Urinary bladder (tissue), 3 donors: ENCODE measurements at regions not wholly inside any gene's neighbourhood (a gene's known extent, or its start where the extent isn't known, plus 50 kb on each side); places are given as distances from the start of the nearest gene placed in this dataset.
"Not testable (repeated sequence)": the region's sequence is repeated elsewhere in the genome, so short reads cannot be mapped to it uniquely, and the experiment has no call there.

ENCODE experiments used
- DNase-seq: peaks from one replicate; pipeline ENCODE4 v3.0.0-alpha.2; 2015; ENCODE audit errors: extremely low spot score
- H3K27ac ChIP-seq: one replicate; pipeline ENCODE4 v1.5.1; 2013; ENCODE audit warnings: low read depth, mild to moderate bottlenecking, moderate library complexity
- H3K36me3 ChIP-seq: one replicate; pipeline ENCODE4 v1.6.1; 2013; ENCODE audit warnings: mild to moderate bottlenecking, moderate library complexity; ENCODE audit not compliant: insufficient read depth
- H3K4me1 ChIP-seq: one replicate; pipeline ENCODE4 v1.6.1; 2013; ENCODE audit warnings: mild to moderate bottlenecking, moderate library complexity; ENCODE audit not compliant: insufficient read depth
- H3K4me3 ChIP-seq: one replicate; pipeline ENCODE4 v1.5.1; 2013; ENCODE audit warnings: low read depth, low read length
- WGBS: extraction: QIAGEN DNeasy Blood & Tissue Kit; methylation state at CpG from one replicate; pipeline ENCODE4 v1.1.7; 2013; 5-methylcytosine and 5-hydroxymethylcytosine counted together
- donor health status: healthy with polysubstance abuse.
- donor health status: healthy.

- H3K27ac ChIP-seq = no peak overlapping the region
- H3K4me1 ChIP-seq = no peaks in the 10 kb centered on the region
- WGBS = 71% methylated on average over 3 of the region's 3 CpGs
- no peaks in the 10 kb centered on the region for H3K36me3 ChIP-seq
- no peak overlapping the region for H3K4me3 ChIP-seq
- no peak for DNase-seq
Measured at GRCh38 chr3:64801856-64802255, 114.1 kb upstream of the ADAMTS9 start.

- no peak overlapping the region for H3K27ac ChIP-seq
- H3K4me1 ChIP-seq = no peaks in the 10 kb centered on the region
- DNase-seq = no peak
- WGBS = 87% methylated on average over 8 of the region's 8 CpGs
- H3K4me3 ChIP-seq = no peak overlapping the region
- no peaks in the 10 kb centered on the region for H3K36me3 ChIP-seq
Measured at GRCh38 chr3:64799606-64800005, 111.8 kb upstream of the ADAMTS9 start.

GRCh38 chr3:64798316-64798715, 110.5 kb upstream of the ADAMTS9 start:
- no peak for DNase-seq
- Histone ChIP-seq H3K4me1 (no peaks in the 10 kb centered on the region), H3K36me3 (no peaks in the 10 kb centered on the region), H3K27ac (no peak overlapping the region), H3K4me3 (no peak overlapping the region)
- 87% methylated on average over 5 of the region's 5 CpGs for WGBS

- no peak overlapping the region for H3K27ac ChIP-seq
Measured at GRCh38 chr3:64796607-64797399, 109.0 kb upstream of the ADAMTS9 start.

GRCh38 chr3:64792445-64792844, 104.6 kb upstream of the ADAMTS9 start:
- Histone ChIP-seq H3K27ac (no peak overlapping the region), H3K4me1 (no peaks in the 10 kb centered on the region), H3K4me3 (no peak overlapping the region), H3K36me3 (no peaks in the 10 kb centered on the region)
- DNase-seq = no peak
- WGBS = 73% methylated on average over 3 of the region's 3 CpGs

More at GRCh38 chr3:64796607-64797399, 109.0 kb upstream of the ADAMTS9 start:
- WGBS = 82% methylated on average over 7 of the region's 7 CpGs
- no peaks in the 10 kb centered on the region for H3K36me3 ChIP-seq
- DNase-seq = no peak
- H3K4me3 ChIP-seq = no peak overlapping the region
- H3K4me1 ChIP-seq = no peaks in the 10 kb centered on the region

- no peak overlapping the region for H3K27ac ChIP-seq
- no peak for DNase-seq
- WGBS = 96% methylated on average over 4 of the region's 4 CpGs
- H3K36me3 ChIP-seq = no peaks in the 10 kb centered on the region
- no peaks in the 10 kb centered on the region for H3K4me1 ChIP-seq
- no peak overlapping the region for H3K4me3 ChIP-seq
Measured at GRCh38 chr3:64789111-64789510, 101.3 kb upstream of the ADAMTS9 start.

GRCh38 chr3:64783200-64783599, 95.4 kb upstream of the ADAMTS9 start:
- Histone ChIP-seq H3K4me1 (no peaks in the 10 kb centered on the region), H3K27ac (no peak overlapping the region)

GRCh38 chr3:64780923-64781322, 93.1 kb upstream of the ADAMTS9 start:
- not testable (repeated sequence) for H3K4me3 ChIP-seq, H3K36me3 ChIP-seq, DNase-seq, H3K27ac ChIP-seq, H3K4me1 ChIP-seq
- 90% methylated on average over 4 of the region's 4 CpGs for WGBS

More at GRCh38 chr3:64783200-64783599, 95.4 kb upstream of the ADAMTS9 start:
- H3K36me3 ChIP-seq = no peaks in the 10 kb centered on the region
- no peak overlapping the region for H3K4me3 ChIP-seq
- DNase-seq = no peak

GRCh38 chr3:64773137-64773536, 85.3 kb upstream of the ADAMTS9 start:
- WGBS = 56% methylated on average over 5 of the region's 5 CpGs
- no peak overlapping the region for H3K4me3 ChIP-seq
- no peak overlapping the region for H3K27ac ChIP-seq
- DNase-seq = no peak
- H3K4me1 ChIP-seq = no peaks in the 10 kb centered on the region
- H3K36me3 ChIP-seq = no peaks in the 10 kb centered on the region

- DNase-seq = no peak
- 63% methylated on average over 4 of the region's 4 CpGs for WGBS
- Histone ChIP-seq H3K4me1 (no peaks in the 10 kb centered on the region), H3K36me3 (no peaks in the 10 kb centered on the region), H3K27ac (no peak overlapping the region), H3K4me3 (no peak overlapping the region)
Measured at GRCh38 chr3:64766440-64766839, 78.6 kb upstream of the ADAMTS9 start.

- DNase-seq = no peak
- WGBS = 75% methylated on average over 4 of the region's 4 CpGs
- Histone ChIP-seq H3K4me3 (no peak overlapping the region), H3K36me3 (no peaks in the 10 kb centered on the region), H3K4me1 (no peaks in the 10 kb centered on the region), H3K27ac (no peak overlapping the region)
Measured at GRCh38 chr3:64765947-64766346, 78.1 kb upstream of the ADAMTS9 start.

- Histone ChIP-seq H3K4me1 (no peaks in the 10 kb centered on the region), H3K4me3 (no peak overlapping the region), H3K36me3 (no peaks in the 10 kb centered on the region), H3K27ac (no peak overlapping the region)
- DNase-seq = no peak
- 78% methylated on average over 6 of the region's 6 CpGs for WGBS
Measured at GRCh38 chr3:64764386-64764929, 76.7 kb upstream of the ADAMTS9 start.

GRCh38 chr3:64763980-64764379, 76.2 kb upstream of the ADAMTS9 start:
- no peak overlapping the region for H3K4me3 ChIP-seq
- no peaks in the 10 kb centered on the region for H3K4me1 ChIP-seq
- H3K27ac ChIP-seq = no peak overlapping the region
- H3K36me3 ChIP-seq = no peaks in the 10 kb centered on the region
- no peak for DNase-seq

GRCh38 chr3:64761729-64762128, 73.9 kb upstream of the ADAMTS9 start:
- Histone ChIP-seq H3K4me3 (no peak overlapping the region), H3K27ac (no peak overlapping the region), H3K4me1 (no peaks in the 10 kb centered on the region), H3K36me3 (no peaks in the 10 kb centered on the region)
- 69% methylated on average over 5 of the region's 5 CpGs for WGBS
- no peak for DNase-seq
